Type B pancreatic cell (in vitro differentiated cells): ENCODE measurements at regions not wholly inside any gene's neighbourhood (a gene's known extent, or its start where the extent isn't known, plus 50 kb on each side); places are given as distances from the start of the nearest gene placed in this dataset.
A peak's percentile ranks its signal among the peaks of the same experiment; 100 is the strongest.

Source experiments
- DNase-seq: peaks from one replicate; pipeline ENCODE4 v3.0.0; 2021; ENCODE audit warnings: mixed read lengths; ENCODE audit not compliant: unreplicated experiment; ENCODE audit errors: extremely low spot score
- H3K27ac Mint-ChIP-seq: 2 replicates; pipeline ENCODE4 v1.8.0; 2021; ENCODE audit warnings: mild to moderate bottlenecking, mixed read lengths
- H3K27me3 Mint-ChIP-seq: 2 replicates; pipeline ENCODE4 v1.8.0; 2021; ENCODE audit warnings: mixed read lengths
- H3K36me3 Mint-ChIP-seq: 2 replicates; pipeline ENCODE4 v1.8.0; 2021; ENCODE audit warnings: mixed read lengths
- H3K4me1 Mint-ChIP-seq: one replicate; pipeline ENCODE4 v1.8.0; 2021; ENCODE audit warnings: mixed read lengths; ENCODE audit not compliant: unreplicated experiment
- H3K4me3 Mint-ChIP-seq: 2 replicates; pipeline ENCODE4 v1.8.0; 2021; ENCODE audit warnings: mild to moderate bottlenecking, mixed read lengths
- H3K9me3 Mint-ChIP-seq: 2 replicates; pipeline ENCODE4 v1.8.0; 2021; ENCODE audit warnings: mixed read lengths
- CTCF ChIP-seq: fragments of 200-600 bp; sonication (generic); conservative IDR thresholded peaks from 2 replicates; pipeline ENCODE4 v1.5.0; 2021; ENCODE audit warnings: antibody characterized with exemption, mild to moderate bottlenecking

GRCh38 chr6:82711971-82712370 is 348.4 kb downstream of the TPBG start:
- H3K36me3 Mint-ChIP-seq, result no peaks in the 10 kb centered on the region
- TF ChIP-seq CTCF, result no peak
- no peaks in the 10 kb centered on the region for H3K27me3 Mint-ChIP-seq
- peaks cover 5% of the 10 kb centered on the region for H3K4me1 Mint-ChIP-seq
- no peaks in the 10 kb centered on the region for H3K9me3 Mint-ChIP-seq
- no peak for DNase-seq
- H3K4me3 Mint-ChIP-seq, result no peak overlapping the region
- H3K27ac Mint-ChIP-seq, result no peak overlapping the region

GRCh38 chr6:82712389-82712788 is 348.8 kb downstream of the TPBG start:
- Mint-ChIP-seq H3K27me3 (no peaks in the 10 kb centered on the region), H3K9me3 (no peaks in the 10 kb centered on the region), H3K4me1 (peaks cover 5% of the 10 kb centered on the region), H3K4me3 (no peak overlapping the region), H3K27ac (no peak overlapping the region), H3K36me3 (no peaks in the 10 kb centered on the region)
- DNase-seq, result no peak
- no peak for TF ChIP-seq CTCF

GRCh38 chr6:82712826-82713225 is 349.2 kb downstream of the TPBG start:
- Mint-ChIP-seq H3K27ac (no peak overlapping the region), H3K27me3 (no peaks in the 10 kb centered on the region), H3K4me1 (peaks cover 5% of the 10 kb centered on the region), H3K9me3 (no peaks in the 10 kb centered on the region), H3K36me3 (no peaks in the 10 kb centered on the region), H3K4me3 (no peak overlapping the region)
- peak; percentile 68 for TF ChIP-seq CTCF
- no peak for DNase-seq

GRCh38 chr6:82720992-82721391 is 344.6 kb downstream of the UBE3D start:
- Mint-ChIP-seq H3K36me3 (no peaks in the 10 kb centered on the region), H3K4me1 (no peaks in the 10 kb centered on the region), H3K9me3 (no peaks in the 10 kb centered on the region), H3K27me3 (no peaks in the 10 kb centered on the region), H3K4me3 (no peak overlapping the region), H3K27ac (no peak overlapping the region)
- no peak for DNase-seq
- no peak for TF ChIP-seq CTCF

- H3K27ac Mint-ChIP-seq, result no peak overlapping the region
- no peak for DNase-seq
- no peaks in the 10 kb centered on the region for H3K36me3 Mint-ChIP-seq
- TF ChIP-seq CTCF, result no peak
- H3K27me3 Mint-ChIP-seq, result no peaks in the 10 kb centered on the region
- no peak overlapping the region for H3K4me3 Mint-ChIP-seq
- H3K9me3 Mint-ChIP-seq, result no peaks in the 10 kb centered on the region
- peaks cover 28% of the 10 kb centered on the region for H3K4me1 Mint-ChIP-seq
Measured at GRCh38 chr6:82735790-82736189, 329.9 kb downstream of the UBE3D start.

GRCh38 chr6:82737965-82738364 is 327.7 kb downstream of the UBE3D start:
- TF ChIP-seq CTCF, result no peak
- Mint-ChIP-seq H3K4me3 (no peak overlapping the region), H3K9me3 (no peaks in the 10 kb centered on the region), H3K27ac (peak overlapping the region; percentile 10), H3K36me3 (no peaks in the 10 kb centered on the region), H3K4me1 (peaks cover 38% of the 10 kb centered on the region), H3K27me3 (no peaks in the 10 kb centered on the region)
- DNase-seq, result no peak
